HG02610 (cell line): ENCODE measurements at regions not wholly inside any gene's neighbourhood (a gene's known extent, or its start where the extent isn't known, plus 50 kb on each side); places are given as distances from the start of the nearest gene placed in this dataset.
A peak's percentile ranks its signal among the peaks of the same experiment; 100 is the strongest.

Experiments used
- ATAC-seq: cut with Tn5 transposase; IDR thresholded peaks from one replicate; pipeline ENCODE4 v1.9.1; 2021; ENCODE audit warnings: mild to moderate bottlenecking, moderate library complexity; ENCODE audit not compliant: unreplicated experiment

DNA sequence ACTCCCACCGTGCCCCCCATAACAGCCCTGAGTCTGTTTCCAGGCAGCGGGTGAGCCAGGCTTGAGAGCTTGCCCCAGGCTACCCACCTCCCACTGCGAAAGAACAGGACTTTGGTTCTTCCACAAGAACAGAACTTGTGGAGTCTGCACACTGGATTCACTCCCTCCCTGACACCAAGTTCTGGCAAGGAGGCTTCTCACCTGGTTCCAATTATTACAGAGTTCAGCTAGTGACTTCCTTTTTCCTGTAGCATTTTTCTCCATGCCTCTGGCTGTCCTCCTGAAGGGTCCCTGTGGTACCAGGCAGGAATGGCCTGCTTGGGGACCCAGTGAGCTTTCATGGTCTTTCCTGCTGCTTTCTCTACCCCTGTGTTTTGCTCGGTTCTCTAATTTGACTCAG lies 208.6 kb upstream of the SFRP2 start:
- ATAC-seq, result no peak

DNA sequence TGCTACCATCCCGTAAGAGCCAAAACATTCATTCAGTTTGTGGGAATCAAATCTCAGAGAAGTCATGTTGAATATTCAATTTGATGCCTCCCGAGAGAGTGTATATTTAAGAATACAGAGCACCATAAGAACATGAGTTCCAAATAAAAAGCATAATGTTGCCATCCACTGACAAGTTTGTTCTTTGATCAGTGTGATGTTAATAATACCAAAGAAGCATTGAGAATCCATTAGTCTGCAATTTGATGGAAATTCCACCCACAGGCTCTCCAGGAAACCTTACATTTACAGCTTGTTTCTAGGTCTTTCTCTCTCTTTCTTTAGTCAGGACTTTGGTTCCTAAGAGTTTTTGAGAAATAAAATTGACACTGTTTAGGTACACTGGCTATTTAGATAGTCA lies 200.6 kb upstream of the SFRP2 start:
- ATAC-seq, result no peak

DNA sequence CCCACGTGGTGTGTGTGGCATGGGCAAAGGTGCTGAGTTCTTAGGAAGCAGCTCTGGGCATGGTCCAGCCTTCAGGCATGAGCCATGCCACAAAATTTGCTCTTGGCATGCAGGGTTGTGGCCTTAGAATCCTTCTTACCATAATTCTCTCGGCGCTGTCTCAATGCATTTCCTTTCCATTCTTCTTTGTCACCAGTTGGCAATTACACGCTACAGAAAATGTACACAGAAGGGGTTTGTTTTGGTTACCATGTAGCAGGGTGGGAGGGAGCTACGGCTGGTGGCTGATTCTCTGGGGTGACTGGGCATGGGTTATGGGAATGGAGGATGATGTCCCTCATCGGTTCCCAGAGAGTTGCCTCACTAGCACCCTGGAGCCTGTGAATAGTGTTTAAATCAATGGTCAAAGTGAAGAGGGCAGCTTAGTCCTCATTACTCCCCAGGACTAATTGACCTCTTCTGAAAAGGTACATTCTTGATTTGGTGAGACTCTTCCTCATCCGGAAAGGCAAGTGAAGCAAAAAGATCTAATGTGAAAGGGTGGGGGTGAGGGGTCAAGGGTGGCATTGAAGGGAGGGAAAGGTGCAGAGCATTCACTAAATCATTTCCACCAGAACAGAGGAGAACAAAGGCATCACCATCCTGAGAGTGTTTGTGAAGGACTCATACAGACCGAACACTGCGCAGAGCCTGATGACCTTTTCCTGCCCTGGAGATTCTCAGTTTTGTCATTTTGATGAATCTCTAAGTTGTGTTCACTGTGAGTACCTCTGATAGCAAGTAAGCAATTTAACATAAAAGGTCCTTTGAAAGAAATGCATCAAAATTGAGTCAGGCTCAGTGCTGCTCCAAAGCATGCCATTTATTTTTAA lies 199.8 kb upstream of the SFRP2 start:
- ATAC-seq, result no peak

GRCh38 chr4:153987291-153987690 lies 198.4 kb upstream of the SFRP2 start:
- no peak for ATAC-seq

- no peak for ATAC-seq
These were observed 188.1 kb upstream of the SFRP2 start for GRCh38 chr4:153976954-153977353.

DNA sequence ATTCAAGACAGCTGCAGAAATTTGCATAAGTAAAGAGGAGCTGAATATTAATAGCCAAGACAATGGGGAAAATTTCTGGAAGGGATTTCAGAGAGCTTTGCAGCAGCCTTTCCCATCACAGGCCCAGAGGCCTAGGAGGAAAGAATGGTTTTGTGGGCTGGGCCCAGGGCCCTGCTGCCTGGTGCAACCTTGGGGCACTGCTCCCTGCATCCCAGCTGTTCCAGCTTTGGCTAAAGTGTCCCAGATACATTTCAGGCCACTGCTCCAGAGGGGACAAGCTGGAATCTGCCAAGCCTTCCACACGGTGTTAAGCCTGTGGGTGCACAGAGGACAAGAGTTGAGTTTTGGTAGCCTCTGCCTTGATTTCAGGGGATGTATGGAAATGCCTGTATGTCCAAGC lies 185.6 kb upstream of the SFRP2 start:
- ATAC-seq, result no peak

- ATAC-seq, result no peak
These were observed 185.1 kb upstream of the SFRP2 start for GRCh38 chr4:153973942-153974341.

DNA sequence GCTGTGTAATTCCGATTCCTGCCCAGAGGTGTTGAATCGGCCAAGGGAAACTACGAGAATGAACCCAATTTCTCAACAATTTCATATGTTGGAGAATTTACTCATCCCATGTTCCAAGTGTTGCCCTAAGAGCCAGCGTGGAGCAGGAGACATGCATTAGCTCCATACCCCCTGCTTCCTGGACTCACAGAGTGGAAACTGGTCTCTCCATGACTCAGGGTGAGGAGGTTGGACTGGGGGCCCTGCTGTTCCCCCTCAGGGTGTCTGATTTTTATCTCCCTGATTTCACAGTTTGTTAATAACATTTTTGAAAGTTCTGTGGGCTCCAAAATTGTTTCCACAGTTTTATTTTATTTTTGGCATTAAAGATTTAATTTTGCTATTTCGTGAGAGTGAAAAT lies 183.0 kb upstream of the SFRP2 start:
- no peak for ATAC-seq

- ATAC-seq, result no peak
These were observed 181.3 kb upstream of the SFRP2 start for GRCh38 chr4:153970169-153970568.

GRCh38 chr4:153969542-153969941 lies 180.7 kb upstream of the SFRP2 start:
- ATAC-seq, result no peak

GRCh38 chr4:153966641-153967040 lies 177.8 kb upstream of the SFRP2 start:
- no peak for ATAC-seq

GRCh38 chr4:153963216-153963615 lies 174.3 kb upstream of the SFRP2 start:
- ATAC-seq, result no peak

DNA sequence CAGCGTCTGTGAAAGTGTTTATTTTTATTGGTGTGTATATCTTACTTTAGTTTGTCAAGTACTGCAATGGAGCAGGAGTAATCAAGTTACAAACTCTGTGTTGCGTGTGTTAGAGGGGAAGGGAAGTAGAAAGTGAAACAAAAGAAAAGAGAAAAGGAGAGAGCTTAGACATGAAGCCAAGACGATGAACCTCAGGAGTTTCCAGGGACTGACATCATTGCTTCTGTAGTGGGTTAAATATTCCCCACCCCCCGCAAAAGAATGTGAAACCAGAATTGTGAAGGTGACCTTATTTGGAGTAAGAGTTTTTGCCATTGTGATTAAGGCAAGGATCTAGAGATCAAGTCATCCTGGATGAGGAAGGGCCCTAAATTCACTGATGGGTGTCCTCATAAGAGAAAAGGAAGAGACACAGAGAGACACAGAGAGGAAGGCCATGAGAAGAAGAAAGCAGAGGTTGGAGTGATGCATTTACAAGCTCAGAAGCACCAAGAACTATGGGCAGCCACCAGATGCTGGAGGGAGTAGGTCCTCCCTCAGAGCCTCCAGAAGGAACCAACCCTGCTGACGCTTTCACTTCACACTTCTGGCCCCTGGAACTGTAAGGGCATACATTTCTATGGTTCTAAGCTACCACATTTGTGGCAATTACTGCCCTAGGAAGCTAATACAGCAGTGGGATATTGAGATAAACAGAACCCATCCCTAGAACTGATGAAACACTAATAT lies 173.6 kb upstream of the SFRP2 start:
- ATAC-seq, result no peak

GRCh38 chr4:153955327-153955726 lies 166.4 kb upstream of the SFRP2 start:
- no peak for ATAC-seq

DNA sequence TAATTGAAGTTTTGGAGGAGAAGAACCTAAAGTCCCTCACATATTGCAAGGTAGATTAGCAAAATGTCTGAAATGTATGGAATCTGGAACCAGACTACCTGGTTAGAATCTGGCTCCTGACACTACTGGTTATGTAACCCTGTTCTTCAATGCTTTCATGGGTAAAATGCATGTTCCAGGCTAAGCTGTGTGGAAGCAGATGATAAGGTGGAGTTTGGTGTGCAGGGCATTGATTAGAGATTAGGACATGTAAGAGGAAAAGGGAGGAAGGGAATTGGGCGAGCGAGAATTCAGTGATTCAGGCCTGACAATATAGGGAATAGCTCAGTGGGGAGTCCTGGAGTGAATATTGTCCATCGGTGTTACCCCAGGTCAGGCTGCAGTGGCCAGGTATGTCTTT lies 165.8 kb upstream of the SFRP2 start:
- ATAC-seq, result no peak

GRCh38 chr4:153950100-153950979 lies 161.5 kb upstream of the SFRP2 start:
- ATAC-seq, result peak; percentile 92

- ATAC-seq, result no peak
These were observed 159.2 kb upstream of the SFRP2 start for GRCh38 chr4:153948041-153948440.

DNA sequence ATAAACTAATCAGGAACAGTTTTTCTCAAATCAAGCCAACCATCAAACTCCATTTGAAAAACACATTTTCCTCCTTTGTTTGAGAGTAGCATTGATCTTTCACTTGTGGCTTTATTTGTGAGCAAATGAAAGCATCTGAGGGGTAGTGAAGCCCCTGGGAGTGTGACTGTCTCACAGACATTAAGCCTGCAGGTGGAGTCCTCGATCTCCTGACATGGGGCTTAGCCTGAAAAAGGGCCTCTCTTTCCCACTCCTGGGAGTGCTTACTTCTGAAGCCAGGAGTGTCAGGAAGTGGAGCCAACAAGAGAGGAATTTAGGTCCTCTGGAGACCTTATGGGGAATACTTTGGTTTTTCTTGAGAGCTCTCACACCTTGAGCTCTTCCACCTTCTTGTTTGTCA lies 158.2 kb upstream of the SFRP2 start:
- ATAC-seq, result no peak

DNA sequence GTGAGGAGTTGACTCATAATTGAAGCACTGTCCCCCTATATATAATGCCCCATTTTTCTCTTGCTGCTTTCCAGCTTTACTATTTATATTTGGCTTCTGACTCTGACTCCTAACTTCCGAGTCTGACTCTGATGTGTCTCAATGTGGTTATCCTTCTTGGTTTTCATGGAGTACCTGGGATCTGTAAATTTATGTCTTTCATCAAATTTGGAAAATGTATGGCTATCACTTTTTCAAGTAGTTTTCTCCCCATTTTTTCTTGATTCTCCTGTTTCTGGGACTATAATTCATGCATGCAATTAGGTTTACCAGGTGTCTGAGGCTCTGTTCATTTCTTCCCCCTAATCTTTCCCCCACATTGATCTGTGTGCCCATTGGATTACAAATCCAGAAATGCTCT lies 156.8 kb upstream of the SFRP2 start:
- no peak for ATAC-seq

DNA sequence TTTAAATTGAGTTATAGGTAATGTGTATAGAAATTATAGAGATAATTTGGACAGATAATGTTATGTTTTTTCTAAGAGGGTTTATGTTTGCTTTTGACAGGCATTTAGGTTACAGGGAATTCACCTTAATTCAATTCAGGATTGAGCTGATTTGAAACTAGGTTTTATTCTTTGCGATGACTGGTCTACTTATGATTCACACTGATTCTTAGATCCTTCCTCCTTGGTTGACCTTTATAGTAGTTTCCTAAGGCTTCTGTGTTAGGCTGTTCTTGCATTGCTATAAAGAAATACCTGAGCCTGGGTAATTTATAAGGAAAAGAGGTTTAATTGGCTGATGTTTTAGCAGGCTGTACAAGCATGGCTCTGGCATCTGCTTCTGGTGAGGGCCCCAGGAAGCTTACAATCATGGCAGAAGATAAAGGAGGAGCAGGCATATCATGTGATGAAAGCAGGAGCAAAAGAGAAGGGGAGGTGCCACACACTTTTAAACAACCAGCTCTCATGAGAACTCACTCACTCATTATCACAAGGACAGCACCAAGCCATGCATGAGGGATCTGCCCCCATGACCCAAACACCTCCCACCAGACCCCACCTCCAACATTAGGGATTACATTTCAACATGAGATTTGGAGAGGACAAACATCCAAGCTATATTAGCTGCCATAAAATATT lies 155.0 kb upstream of the SFRP2 start:
- ATAC-seq, result no peak

DNA sequence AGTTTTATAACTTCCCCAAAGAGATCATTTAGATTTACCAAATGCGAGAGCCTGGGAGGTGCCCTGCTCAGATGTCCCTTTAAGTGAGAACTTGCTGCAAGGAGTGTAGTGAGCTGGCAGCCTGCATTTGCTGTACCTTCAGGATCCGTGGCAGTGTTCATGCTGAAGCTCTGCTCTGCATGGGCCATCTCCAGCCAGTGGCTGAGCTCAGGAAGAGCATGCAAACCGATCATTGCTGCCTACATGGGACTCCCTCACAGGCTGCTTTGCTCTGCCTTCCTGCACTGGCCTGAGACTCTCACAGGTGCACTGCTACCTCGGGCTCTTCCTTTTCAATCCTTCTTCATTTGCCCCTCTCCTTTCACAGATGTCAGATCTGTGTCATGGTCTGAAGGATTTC lies 152.0 kb upstream of the SFRP2 start:
- ATAC-seq, result no peak
